K562 (cell line): ENCODE measurements at regions not wholly inside any gene's neighbourhood (a gene's known extent, or its start where the extent isn't known, plus 50 kb on each side); places are given as distances from the start of the nearest gene placed in this dataset.

Source experiments
- ARID1B ChIP-seq: fragments of 450-650 bp; IDR thresholded peaks from 2 replicates; pipeline ENCODE4 v1.6.1; 2016; ENCODE audit warnings: antibody characterized with exemption, mild to moderate bottlenecking, inconsistent platforms
- BCL6 ChIP-seq: fragments of 250-450 bp; sonication (Bioruptor Pico); IDR thresholded peaks from 2 replicates; pipeline ENCODE4 v1.4.0; 2020
- KLF1 ChIP-seq: fragments of 450-650 bp; IDR thresholded peaks from 2 replicates; pipeline ENCODE4 v1.6.1; 2016; ENCODE audit warnings: missing genetic modification characterization, missing compliant biosample characterization
- TRIM28 ChIP-seq: fragments of 450-650 bp; IDR thresholded peaks from 2 replicates; pipeline ENCODE4 v1.6.1; 2017
- TSC22D4 ChIP-seq: fragments of 450-650 bp; IDR thresholded peaks from 2 replicates; pipeline ENCODE4 v1.6.1; 2016; ENCODE audit warnings: missing genetic modification characterization, missing biosample characterization, control low read depth
- ZNF165 ChIP-seq: fragments of 250-450 bp; sonication (Bioruptor Pico); IDR thresholded peaks from 2 replicates; pipeline ENCODE4 v1.4.0; 2020; ENCODE audit warnings: borderline replicate concordance
- ZNF57 ChIP-seq: fragments of 450-650 bp; formaldehyde crosslinking; IDR thresholded peaks from 2 replicates; pipeline ENCODE4 v1.4.0; 2020; ENCODE audit warnings: mild to moderate bottlenecking, moderate library complexity
- ZSCAN29 ChIP-seq: fragments of 450-650 bp; IDR thresholded peaks from 2 replicates; pipeline ENCODE4 v1.6.1; 2017
- TF ChIP-seq, protein P1 (sequence below): fragments of 200-600 bp; sonication (generic); IDR thresholded peaks from one replicate; pipeline ENCODE4 v1.6.1; 2012; ENCODE audit warnings: mild to moderate bottlenecking, low read depth, low read length, inconsistent platforms
- TF ChIP-seq, protein P2 (sequence below): fragments of 250-450 bp; sonication (Bioruptor Pico); IDR thresholded peaks from 2 replicates; pipeline ENCODE4 v1.9.0; 2021; ENCODE audit warnings: mild to moderate bottlenecking, inconsistent platforms
- TF ChIP-seq, protein P3 (sequence below): fragments of 200-800 bp; sonication (Bioruptor generic); IDR thresholded peaks from 2 replicates; pipeline ENCODE4 v1.6.1; 2017; ENCODE audit warnings: missing genetic modification characterization, missing compliant biosample characterization
- TF ChIP-seq, protein P4 (sequence below): fragments of 450-650 bp; IDR thresholded peaks from one replicate; pipeline ENCODE4 v1.6.1; 2018; ENCODE audit warnings: mild to moderate bottlenecking, moderate library complexity; ENCODE audit not compliant: partially characterized antibody

DNA sequence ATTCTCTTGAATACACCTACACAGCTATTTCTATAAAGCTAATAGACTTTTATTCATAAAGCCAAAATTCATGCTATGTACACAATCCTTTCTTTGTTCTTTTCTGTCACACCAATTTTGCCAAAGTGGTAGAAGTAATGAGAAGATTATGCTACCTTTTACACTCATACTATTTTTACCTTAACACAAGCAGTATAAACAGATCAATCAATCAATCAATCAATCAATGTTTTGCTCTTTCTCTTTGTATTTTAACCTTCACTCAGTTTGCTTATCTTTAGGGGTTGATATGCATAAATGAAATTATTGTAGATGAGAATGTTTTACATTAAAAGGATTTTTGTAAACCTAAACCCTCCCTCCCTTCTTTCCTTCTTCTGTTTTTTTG, 878.6 kb downstream of the RAPGEF2 start (continued):
- TF ChIP-seq, protein P1, sequence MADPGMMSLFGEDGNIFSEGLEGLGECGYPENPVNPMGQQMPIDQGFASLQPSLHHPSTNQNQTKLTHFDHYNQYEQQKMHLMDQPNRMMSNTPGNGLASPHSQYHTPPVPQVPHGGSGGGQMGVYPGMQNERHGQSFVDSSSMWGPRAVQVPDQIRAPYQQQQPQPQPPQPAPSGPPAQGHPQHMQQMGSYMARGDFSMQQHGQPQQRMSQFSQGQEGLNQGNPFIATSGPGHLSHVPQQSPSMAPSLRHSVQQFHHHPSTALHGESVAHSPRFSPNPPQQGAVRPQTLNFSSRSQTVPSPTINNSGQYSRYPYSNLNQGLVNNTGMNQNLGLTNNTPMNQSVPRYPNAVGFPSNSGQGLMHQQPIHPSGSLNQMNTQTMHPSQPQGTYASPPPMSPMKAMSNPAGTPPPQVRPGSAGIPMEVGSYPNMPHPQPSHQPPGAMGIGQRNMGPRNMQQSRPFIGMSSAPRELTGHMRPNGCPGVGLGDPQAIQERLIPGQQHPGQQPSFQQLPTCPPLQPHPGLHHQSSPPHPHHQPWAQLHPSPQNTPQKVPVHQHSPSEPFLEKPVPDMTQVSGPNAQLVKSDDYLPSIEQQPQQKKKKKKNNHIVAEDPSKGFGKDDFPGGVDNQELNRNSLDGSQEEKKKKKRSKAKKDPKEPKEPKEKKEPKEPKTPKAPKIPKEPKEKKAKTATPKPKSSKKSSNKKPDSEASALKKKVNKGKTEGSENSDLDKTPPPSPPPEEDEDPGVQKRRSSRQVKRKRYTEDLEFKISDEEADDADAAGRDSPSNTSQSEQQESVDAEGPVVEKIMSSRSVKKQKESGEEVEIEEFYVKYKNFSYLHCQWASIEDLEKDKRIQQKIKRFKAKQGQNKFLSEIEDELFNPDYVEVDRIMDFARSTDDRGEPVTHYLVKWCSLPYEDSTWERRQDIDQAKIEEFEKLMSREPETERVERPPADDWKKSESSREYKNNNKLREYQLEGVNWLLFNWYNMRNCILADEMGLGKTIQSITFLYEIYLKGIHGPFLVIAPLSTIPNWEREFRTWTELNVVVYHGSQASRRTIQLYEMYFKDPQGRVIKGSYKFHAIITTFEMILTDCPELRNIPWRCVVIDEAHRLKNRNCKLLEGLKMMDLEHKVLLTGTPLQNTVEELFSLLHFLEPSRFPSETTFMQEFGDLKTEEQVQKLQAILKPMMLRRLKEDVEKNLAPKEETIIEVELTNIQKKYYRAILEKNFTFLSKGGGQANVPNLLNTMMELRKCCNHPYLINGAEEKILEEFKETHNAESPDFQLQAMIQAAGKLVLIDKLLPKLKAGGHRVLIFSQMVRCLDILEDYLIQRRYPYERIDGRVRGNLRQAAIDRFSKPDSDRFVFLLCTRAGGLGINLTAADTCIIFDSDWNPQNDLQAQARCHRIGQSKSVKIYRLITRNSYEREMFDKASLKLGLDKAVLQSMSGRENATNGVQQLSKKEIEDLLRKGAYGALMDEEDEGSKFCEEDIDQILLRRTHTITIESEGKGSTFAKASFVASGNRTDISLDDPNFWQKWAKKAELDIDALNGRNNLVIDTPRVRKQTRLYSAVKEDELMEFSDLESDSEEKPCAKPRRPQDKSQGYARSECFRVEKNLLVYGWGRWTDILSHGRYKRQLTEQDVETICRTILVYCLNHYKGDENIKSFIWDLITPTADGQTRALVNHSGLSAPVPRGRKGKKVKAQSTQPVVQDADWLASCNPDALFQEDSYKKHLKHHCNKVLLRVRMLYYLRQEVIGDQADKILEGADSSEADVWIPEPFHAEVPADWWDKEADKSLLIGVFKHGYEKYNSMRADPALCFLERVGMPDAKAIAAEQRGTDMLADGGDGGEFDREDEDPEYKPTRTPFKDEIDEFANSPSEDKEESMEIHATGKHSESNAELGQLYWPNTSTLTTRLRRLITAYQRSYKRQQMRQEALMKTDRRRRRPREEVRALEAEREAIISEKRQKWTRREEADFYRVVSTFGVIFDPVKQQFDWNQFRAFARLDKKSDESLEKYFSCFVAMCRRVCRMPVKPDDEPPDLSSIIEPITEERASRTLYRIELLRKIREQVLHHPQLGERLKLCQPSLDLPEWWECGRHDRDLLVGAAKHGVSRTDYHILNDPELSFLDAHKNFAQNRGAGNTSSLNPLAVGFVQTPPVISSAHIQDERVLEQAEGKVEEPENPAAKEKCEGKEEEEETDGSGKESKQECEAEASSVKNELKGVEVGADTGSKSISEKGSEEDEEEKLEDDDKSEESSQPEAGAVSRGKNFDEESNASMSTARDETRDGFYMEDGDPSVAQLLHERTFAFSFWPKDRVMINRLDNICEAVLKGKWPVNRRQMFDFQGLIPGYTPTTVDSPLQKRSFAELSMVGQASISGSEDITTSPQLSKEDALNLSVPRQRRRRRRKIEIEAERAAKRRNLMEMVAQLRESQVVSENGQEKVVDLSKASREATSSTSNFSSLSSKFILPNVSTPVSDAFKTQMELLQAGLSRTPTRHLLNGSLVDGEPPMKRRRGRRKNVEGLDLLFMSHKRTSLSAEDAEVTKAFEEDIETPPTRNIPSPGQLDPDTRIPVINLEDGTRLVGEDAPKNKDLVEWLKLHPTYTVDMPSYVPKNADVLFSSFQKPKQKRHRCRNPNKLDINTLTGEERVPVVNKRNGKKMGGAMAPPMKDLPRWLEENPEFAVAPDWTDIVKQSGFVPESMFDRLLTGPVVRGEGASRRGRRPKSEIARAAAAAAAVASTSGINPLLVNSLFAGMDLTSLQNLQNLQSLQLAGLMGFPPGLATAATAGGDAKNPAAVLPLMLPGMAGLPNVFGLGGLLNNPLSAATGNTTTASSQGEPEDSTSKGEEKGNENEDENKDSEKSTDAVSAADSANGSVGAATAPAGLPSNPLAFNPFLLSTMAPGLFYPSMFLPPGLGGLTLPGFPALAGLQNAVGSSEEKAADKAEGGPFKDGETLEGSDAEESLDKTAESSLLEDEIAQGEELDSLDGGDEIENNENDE, result no peak
- TF ChIP-seq, protein P2, sequence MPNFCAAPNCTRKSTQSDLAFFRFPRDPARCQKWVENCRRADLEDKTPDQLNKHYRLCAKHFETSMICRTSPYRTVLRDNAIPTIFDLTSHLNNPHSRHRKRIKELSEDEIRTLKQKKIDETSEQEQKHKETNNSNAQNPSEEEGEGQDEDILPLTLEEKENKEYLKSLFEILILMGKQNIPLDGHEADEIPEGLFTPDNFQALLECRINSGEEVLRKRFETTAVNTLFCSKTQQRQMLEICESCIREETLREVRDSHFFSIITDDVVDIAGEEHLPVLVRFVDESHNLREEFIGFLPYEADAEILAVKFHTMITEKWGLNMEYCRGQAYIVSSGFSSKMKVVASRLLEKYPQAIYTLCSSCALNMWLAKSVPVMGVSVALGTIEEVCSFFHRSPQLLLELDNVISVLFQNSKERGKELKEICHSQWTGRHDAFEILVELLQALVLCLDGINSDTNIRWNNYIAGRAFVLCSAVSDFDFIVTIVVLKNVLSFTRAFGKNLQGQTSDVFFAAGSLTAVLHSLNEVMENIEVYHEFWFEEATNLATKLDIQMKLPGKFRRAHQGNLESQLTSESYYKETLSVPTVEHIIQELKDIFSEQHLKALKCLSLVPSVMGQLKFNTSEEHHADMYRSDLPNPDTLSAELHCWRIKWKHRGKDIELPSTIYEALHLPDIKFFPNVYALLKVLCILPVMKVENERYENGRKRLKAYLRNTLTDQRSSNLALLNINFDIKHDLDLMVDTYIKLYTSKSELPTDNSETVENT (CRISPR knock-in tag), result no peak
- no peak for TF ChIP-seq ZNF165 (CRISPR knock-in tag)
- no peak for TF ChIP-seq ZNF57 (CRISPR knock-in tag)
- no peak for TF ChIP-seq TRIM28
- TF ChIP-seq ARID1B, result no peak
- TF ChIP-seq TSC22D4 (tag), result no peak
- TF ChIP-seq KLF1 (tag), result no peak
- TF ChIP-seq, protein P3, sequence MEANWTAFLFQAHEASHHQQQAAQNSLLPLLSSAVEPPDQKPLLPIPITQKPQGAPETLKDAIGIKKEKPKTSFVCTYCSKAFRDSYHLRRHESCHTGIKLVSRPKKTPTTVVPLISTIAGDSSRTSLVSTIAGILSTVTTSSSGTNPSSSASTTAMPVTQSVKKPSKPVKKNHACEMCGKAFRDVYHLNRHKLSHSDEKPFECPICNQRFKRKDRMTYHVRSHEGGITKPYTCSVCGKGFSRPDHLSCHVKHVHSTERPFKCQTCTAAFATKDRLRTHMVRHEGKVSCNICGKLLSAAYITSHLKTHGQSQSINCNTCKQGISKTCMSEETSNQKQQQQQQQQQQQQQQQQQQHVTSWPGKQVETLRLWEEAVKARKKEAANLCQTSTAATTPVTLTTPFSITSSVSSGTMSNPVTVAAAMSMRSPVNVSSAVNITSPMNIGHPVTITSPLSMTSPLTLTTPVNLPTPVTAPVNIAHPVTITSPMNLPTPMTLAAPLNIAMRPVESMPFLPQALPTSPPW (CRISPR knock-in tag), result no peak
- no peak for TF ChIP-seq ZSCAN29
- no peak for TF ChIP-seq BCL6 (CRISPR knock-in tag)
- TF ChIP-seq, protein P4, sequence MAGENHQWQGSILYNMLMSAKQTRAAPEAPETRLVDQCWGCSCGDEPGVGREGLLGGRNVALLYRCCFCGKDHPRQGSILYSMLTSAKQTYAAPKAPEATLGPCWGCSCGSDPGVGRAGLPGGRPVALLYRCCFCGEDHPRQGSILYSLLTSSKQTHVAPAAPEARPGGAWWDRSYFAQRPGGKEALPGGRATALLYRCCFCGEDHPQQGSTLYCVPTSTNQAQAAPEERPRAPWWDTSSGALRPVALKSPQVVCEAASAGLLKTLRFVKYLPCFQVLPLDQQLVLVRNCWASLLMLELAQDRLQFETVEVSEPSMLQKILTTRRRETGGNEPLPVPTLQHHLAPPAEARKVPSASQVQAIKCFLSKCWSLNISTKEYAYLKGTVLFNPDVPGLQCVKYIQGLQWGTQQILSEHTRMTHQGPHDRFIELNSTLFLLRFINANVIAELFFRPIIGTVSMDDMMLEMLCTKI, result no peak
